ENCODE measurements at regions not wholly inside any gene's neighbourhood (a gene's known extent, or its start where the extent isn't known, plus 50 kb on each side); places are given as distances from the start of the nearest gene placed in this dataset.

- ChIA-PET CTCF (no interaction called here), POLR2A (no interaction called here)
- Mint-ChIP-seq H3K9me3 (no peaks in the 10 kb centered on the region), H3K27me3 (no peaks in the 10 kb centered on the region), H3K4me3 (no peak overlapping the region), H3K36me3 (ENCODE audit: low read depth) (no peaks in the 10 kb centered on the region), H3K4me1 (no peaks in the 10 kb centered on the region), H3K27ac (no peak overlapping the region)
- no peak for DNase-seq
Observed at GRCh38 chr7:96638669-96639068, 71.0 kb downstream of the SEM1 start.

DNA sequence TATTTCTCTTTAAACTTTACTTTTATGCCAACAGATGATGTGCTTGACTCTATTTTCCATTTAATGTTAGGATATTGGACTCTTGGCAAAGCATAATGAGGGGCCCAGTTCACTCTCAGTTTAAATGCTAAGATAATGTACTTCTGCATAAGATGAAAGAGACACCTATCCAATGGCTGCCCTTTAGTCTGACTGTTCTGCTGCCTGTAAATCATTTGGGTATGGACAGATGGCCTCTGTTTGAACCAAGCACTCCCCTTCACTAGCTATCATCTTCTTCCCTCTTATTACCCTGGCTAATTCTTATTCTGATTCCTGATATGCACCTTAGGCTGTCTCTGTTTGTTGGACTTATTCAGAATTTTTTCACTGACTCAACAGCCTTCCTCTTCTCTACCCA is 72.1 kb downstream of the SEM1 start:
- H3K4me1 Mint-ChIP-seq = no peaks in the 10 kb centered on the region

GRCh38 chr7:96636979-96637378 is 72.7 kb downstream of the SEM1 start:
- Mint-ChIP-seq H3K36me3 (ENCODE audit: low read depth) (no peaks in the 10 kb centered on the region), H3K4me3 (no peak overlapping the region), H3K4me1 (no peaks in the 10 kb centered on the region), H3K27ac (no peak overlapping the region), H3K9me3 (no peaks in the 10 kb centered on the region), H3K27me3 (no peaks in the 10 kb centered on the region)
- no peak for DNase-seq
- CTCF ChIA-PET = no interaction called here
- POLR2A ChIA-PET = no interaction called here

More for the DNA sequence above, 72.1 kb downstream of the SEM1 start:
- Mint-ChIP-seq H3K27ac (no peak overlapping the region), H3K27me3 (no peaks in the 10 kb centered on the region), H3K4me3 (no peak overlapping the region), H3K36me3 (ENCODE audit: low read depth) (no peaks in the 10 kb centered on the region), H3K9me3 (no peaks in the 10 kb centered on the region)
- POLR2A ChIA-PET = no interaction called here
- DNase-seq = no peak
- CTCF ChIA-PET = no interaction called here

DNA sequence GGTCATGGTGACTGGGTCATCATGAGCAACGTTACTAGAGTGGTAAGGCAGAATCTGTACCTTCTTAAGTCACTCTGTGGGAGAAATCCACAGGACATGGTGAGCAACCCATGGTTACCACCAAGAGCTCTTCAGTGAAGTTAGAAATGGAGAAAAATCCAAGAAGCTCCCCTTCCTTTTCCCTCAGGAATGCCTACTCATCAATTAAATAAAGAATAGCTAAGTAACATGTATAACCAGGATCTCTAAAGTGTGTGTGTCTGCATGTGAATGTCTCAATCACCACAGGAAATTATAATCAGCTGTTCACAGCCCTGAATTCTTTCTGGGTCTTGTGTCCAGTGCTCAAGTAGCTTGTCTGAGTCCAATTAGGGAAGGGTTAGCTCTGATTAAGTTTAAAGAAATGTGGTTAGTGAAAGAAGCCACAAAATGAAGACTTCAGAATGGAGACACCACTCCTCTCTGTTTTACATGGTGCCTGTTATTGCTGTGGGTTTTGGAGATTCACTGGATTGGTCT is 73.2 kb downstream of the SEM1 start:
- Mint-ChIP-seq H3K36me3 (ENCODE audit: low read depth) (no peaks in the 10 kb centered on the region), H3K4me1 (no peaks in the 10 kb centered on the region), H3K27me3 (no peaks in the 10 kb centered on the region), H3K9me3 (no peaks in the 10 kb centered on the region), H3K4me3 (no peak overlapping the region), H3K27ac (no peak overlapping the region)
- POLR2A ChIA-PET = no interaction called here
- no peak for DNase-seq
- CTCF ChIA-PET = no interaction called here

- Mint-ChIP-seq H3K9me3 (no peaks in the 10 kb centered on the region), H3K4me3 (no peak overlapping the region), H3K4me1 (no peaks in the 10 kb centered on the region), H3K27me3 (peaks cover 9% of the 10 kb centered on the region), H3K36me3 (ENCODE audit: low read depth) (no peaks in the 10 kb centered on the region), H3K27ac (no peak overlapping the region)
- CTCF ChIA-PET = no interaction called here
- no peak for DNase-seq
- POLR2A ChIA-PET = no interaction called here
Observed at GRCh38 chr7:96629884-96630283, 79.8 kb downstream of the SEM1 start.

- POLR2A ChIA-PET = no interaction called here
Observed at GRCh38 chr7:96624954-96625353, 84.7 kb downstream of the SEM1 start.

DNA sequence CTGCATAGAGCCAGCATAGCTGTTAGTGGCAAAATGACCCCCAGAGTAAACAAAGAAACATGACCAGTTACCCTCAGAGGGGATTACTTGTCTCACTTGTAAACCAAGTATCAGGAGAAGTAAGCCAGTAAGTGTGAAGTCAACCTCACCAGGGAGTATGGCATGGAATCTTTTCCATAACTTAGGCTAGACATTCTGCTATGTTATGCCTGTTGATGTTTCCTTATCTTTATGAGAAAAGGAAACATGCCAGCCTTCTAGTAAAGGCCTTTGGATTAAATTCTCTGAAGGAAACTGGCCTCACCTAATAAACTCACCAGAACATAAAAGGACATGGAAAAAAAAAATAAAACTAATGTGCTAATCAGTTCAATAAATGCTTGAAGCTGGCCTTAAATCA is 87.7 kb downstream of the SEM1 start:
- no peak overlapping the region for H3K27ac Mint-ChIP-seq
- H3K27me3 Mint-ChIP-seq = peaks cover 12% of the 10 kb centered on the region
- CTCF ChIA-PET = no interaction called here
- no peaks in the 10 kb centered on the region for H3K4me1 Mint-ChIP-seq
- H3K4me3 Mint-ChIP-seq = no peak overlapping the region
- H3K9me3 Mint-ChIP-seq = peaks cover 4% of the 10 kb centered on the region
- no peaks in the 10 kb centered on the region for H3K36me3 Mint-ChIP-seq (ENCODE audit: low read depth)
- POLR2A ChIA-PET = interaction anchor here (0.6 kb wide), 1 partner anchor 1832 kb away, joined by 5 read pairs; no protein-coding TSS in a partner anchor
- no peak for DNase-seq

More at GRCh38 chr7:96624954-96625353, 84.7 kb downstream of the SEM1 start:
- CTCF ChIA-PET = no interaction called here
- Mint-ChIP-seq H3K27me3 (peaks cover 9% of the 10 kb centered on the region), H3K27ac (no peak overlapping the region), H3K9me3 (no peaks in the 10 kb centered on the region), H3K36me3 (ENCODE audit: low read depth) (no peaks in the 10 kb centered on the region), H3K4me3 (no peak overlapping the region), H3K4me1 (no peaks in the 10 kb centered on the region)
- DNase-seq = no peak

GRCh38 chr7:96614154-96614867 is 95.3 kb downstream of the SEM1 start:
- no peak for DNase-seq
- no peak overlapping the region for H3K27ac Mint-ChIP-seq
- peaks cover 2% of the 10 kb centered on the region for H3K4me1 Mint-ChIP-seq
- H3K9me3 Mint-ChIP-seq = peaks cover 4% of the 10 kb centered on the region
- ChIA-PET CTCF (no interaction called here), POLR2A (no interaction called here)
- H3K27me3 Mint-ChIP-seq = peaks cover 20% of the 10 kb centered on the region
- H3K4me3 Mint-ChIP-seq = no peak overlapping the region
- no peaks in the 10 kb centered on the region for H3K36me3 Mint-ChIP-seq (ENCODE audit: low read depth)

DNA sequence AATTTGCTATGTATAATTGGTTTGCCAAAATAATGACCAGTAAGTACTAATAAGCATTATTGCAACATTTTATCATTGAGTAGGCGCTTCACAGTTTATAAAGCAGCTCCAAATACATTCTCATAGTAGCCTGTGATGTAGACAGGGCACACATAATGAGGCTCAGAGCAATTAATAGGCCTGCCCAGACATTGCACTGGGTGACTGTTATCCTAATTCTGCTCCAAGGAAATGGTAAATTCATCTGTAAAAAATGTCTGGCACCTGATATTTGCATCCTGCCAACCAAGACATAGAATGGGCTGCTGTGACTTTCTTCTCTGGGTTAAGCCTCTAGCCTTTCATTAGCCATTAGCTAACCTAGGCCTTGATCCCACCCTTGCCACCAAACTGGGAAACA is 97.6 kb downstream of the SEM1 start:
- ChIA-PET CTCF (no interaction called here), POLR2A (no interaction called here)
- H3K36me3 Mint-ChIP-seq (ENCODE audit: low read depth) = no peaks in the 10 kb centered on the region
- H3K4me1 Mint-ChIP-seq = peaks cover 2% of the 10 kb centered on the region
- no peak for DNase-seq
- H3K9me3 Mint-ChIP-seq = no peaks in the 10 kb centered on the region
- H3K27ac Mint-ChIP-seq = no peak overlapping the region
- peaks cover 24% of the 10 kb centered on the region for H3K27me3 Mint-ChIP-seq
- H3K4me3 Mint-ChIP-seq = no peak overlapping the region

- DNase-seq = no peak
- Mint-ChIP-seq H3K27ac (no peak overlapping the region), H3K36me3 (ENCODE audit: low read depth) (no peaks in the 10 kb centered on the region), H3K4me1 (no peaks in the 10 kb centered on the region), H3K27me3 (peaks cover 31% of the 10 kb centered on the region), H3K9me3 (no peaks in the 10 kb centered on the region), H3K4me3 (no peak overlapping the region)
- ChIA-PET CTCF (no interaction called here), POLR2A (no interaction called here)
Observed at GRCh38 chr7:96605045-96605716, 104.5 kb downstream of the SEM1 start.

- no peak overlapping the region for H3K27ac Mint-ChIP-seq
Observed at GRCh38 chr7:96599288-96599936, 110.2 kb downstream of the SEM1 start.

DNA sequence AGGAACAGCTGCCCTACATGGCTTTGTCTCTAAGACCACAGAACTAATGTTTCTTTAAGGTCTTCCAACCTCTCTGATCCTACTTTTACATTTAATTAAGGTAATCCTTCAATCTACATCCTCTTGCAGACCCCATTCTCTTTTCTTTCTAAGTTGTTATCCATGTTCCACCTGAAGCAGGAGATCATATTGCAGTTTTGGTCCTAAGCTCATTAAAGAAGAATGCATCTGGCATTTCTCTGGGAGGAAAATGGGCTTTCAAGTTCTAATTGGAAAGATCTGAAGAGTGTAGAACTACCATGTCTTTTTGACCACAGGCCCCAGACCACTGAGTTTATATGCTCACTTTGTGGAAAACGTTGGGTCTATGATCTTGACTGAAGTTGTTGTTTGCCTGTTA is 111.2 kb downstream of the SEM1 start:
- no peaks in the 10 kb centered on the region for H3K36me3 Mint-ChIP-seq (ENCODE audit: low read depth)
- POLR2A ChIA-PET = interaction anchor here (0.6 kb wide), 1 partner anchor 187 kb away, joined by 3 read pairs; no protein-coding TSS in a partner anchor
- H3K4me1 Mint-ChIP-seq = no peaks in the 10 kb centered on the region
- CTCF ChIA-PET = no interaction called here
- H3K27me3 Mint-ChIP-seq = peaks cover 37% of the 10 kb centered on the region
- H3K9me3 Mint-ChIP-seq = no peaks in the 10 kb centered on the region
- H3K4me3 Mint-ChIP-seq = no peak overlapping the region
- no peak overlapping the region for H3K27ac Mint-ChIP-seq
- DNase-seq = no peak

More at GRCh38 chr7:96599288-96599936, 110.2 kb downstream of the SEM1 start:
- CTCF ChIA-PET = interaction anchor here (1.0 kb wide), 1 partner anchor 427 kb away, joined by 3 read pairs; no protein-coding TSS in a partner anchor
- Mint-ChIP-seq H3K4me1 (no peaks in the 10 kb centered on the region), H3K36me3 (ENCODE audit: low read depth) (no peaks in the 10 kb centered on the region), H3K9me3 (no peaks in the 10 kb centered on the region), H3K4me3 (no peak overlapping the region), H3K27me3 (peaks cover 38% of the 10 kb centered on the region)
- POLR2A ChIA-PET = no interaction called here
- DNase-seq = no peak

DNA sequence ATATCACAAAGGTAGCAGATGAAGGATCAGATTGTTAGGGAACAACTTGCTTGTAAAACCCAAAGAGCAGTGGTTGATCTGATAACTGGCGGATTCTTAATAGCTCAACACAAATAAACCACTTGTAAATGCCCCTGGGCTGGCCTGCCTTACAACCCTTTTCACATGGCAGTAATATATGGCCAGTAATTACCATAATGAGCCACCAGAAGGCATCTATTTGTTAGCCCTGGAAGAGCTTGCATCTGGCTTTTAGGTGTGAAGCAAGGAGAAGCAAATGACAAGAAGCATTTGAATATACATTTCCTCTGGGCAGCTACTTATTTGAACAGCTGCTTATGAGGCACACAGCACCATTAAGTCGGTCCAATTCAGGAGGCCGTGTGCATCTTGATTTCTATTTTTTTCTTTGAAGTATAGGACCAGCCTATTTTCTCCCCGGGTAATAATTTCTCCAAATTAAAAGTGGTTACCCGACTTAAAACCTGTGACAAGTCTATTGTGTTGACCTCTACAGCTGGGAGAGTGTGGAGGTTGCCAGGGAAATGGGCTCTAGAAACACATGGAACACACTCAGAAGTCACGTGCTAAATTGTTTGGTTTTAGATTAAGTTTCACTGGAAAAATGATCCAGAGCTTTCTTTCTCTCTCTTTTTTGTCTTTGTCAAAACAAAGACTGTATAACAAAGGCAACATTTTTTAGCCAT is 113.4 kb downstream of the SEM1 start:
- peaks cover 35% of the 10 kb centered on the region for H3K27me3 Mint-ChIP-seq
- CTCF ChIA-PET = interaction anchor here (1.1 kb wide), 1 partner anchor 20 kb away, joined by 3 read pairs; no protein-coding TSS in a partner anchor
- H3K4me1 Mint-ChIP-seq = no peaks in the 10 kb centered on the region

More for the DNA sequence above, 113.4 kb downstream of the SEM1 start:
- Mint-ChIP-seq H3K9me3 (no peaks in the 10 kb centered on the region), H3K36me3 (ENCODE audit: low read depth) (no peaks in the 10 kb centered on the region), H3K27ac (no peak overlapping the region), H3K4me3 (no peak overlapping the region)
- no peak for DNase-seq
- POLR2A ChIA-PET = no interaction called here
